ENCODE measurements at regions not wholly inside any gene's neighbourhood (a gene's known extent, or its start where the extent isn't known, plus 50 kb on each side); places are given as distances from the start of the nearest gene placed in this dataset.

DNA sequence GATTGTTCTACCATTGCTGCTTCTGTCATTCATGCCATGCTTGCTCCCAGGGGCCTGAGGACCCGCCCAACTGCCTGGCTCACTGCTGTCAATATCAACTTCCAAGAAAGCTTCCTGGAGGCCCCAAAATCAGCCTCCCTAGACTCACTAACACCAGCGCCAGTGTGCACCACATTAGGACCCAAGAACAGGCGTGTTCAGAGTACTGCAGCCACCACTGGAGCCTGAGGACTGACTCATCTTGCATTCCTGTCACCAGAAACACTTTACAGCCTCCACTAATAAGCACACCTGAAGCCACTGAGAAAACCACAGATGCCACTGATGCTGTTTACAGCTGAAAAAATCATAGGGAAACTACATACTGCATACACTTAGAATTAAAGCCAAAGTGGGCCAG lies 1284.3 kb downstream of the TYW1 start:
- TF ChIP-seq, protein P1, sequence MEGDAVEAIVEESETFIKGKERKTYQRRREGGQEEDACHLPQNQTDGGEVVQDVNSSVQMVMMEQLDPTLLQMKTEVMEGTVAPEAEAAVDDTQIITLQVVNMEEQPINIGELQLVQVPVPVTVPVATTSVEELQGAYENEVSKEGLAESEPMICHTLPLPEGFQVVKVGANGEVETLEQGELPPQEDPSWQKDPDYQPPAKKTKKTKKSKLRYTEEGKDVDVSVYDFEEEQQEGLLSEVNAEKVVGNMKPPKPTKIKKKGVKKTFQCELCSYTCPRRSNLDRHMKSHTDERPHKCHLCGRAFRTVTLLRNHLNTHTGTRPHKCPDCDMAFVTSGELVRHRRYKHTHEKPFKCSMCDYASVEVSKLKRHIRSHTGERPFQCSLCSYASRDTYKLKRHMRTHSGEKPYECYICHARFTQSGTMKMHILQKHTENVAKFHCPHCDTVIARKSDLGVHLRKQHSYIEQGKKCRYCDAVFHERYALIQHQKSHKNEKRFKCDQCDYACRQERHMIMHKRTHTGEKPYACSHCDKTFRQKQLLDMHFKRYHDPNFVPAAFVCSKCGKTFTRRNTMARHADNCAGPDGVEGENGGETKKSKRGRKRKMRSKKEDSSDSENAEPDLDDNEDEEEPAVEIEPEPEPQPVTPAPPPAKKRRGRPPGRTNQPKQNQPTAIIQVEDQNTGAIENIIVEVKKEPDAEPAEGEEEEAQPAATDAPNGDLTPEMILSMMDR (conservative IDR thresholded peaks at IDR 0.05; ENCODE audit: low read length) = no peak
- TF ChIP-seq EZH2phosphoT487 (IDR thresholded peaks at IDR 0.05; ENCODE audit: borderline replicate concordance) = no peak
